DMS153 (cell line): ENCODE measurements at regions not wholly inside any gene's neighbourhood (a gene's known extent, or its start where the extent isn't known, plus 50 kb on each side); places are given as distances from the start of the nearest gene placed in this dataset.

Experiments
- DNase-seq: peaks from one replicate; lab custom pipeline; 2025; lab: John Stamatoyannopoulos, UW

GRCh38 chr5:30734118-30734517 is 459.4 kb upstream of the CDH6 start:
- no peak for DNase-seq

GRCh38 chr5:30725073-30725472 is 468.4 kb upstream of the CDH6 start:
- no peak for DNase-seq

- no peak for DNase-seq
Observed at GRCh38 chr5:30698217-30698616, 495.3 kb upstream of the CDH6 start.

GRCh38 chr5:30693326-30693725 is 500.2 kb upstream of the CDH6 start:
- DNase-seq: no peak

GRCh38 chr5:30690931-30691330 is 502.6 kb upstream of the CDH6 start:
- DNase-seq: no peak

- DNase-seq: no peak
Observed at GRCh38 chr5:30687461-30687860, 506.0 kb upstream of the CDH6 start.

- DNase-seq: no peak
Observed at GRCh38 chr5:30686530-30686929, 507.0 kb upstream of the CDH6 start.

- DNase-seq: no peak
Observed at GRCh38 chr5:30676223-30676840, 517.2 kb upstream of the CDH6 start.

GRCh38 chr5:30667293-30667692 is 526.2 kb upstream of the CDH6 start:
- no peak for DNase-seq

GRCh38 chr5:30663536-30663935 is 530.0 kb upstream of the CDH6 start:
- DNase-seq: no peak

GRCh38 chr5:30662373-30662772 is 531.1 kb upstream of the CDH6 start:
- DNase-seq: no peak

GRCh38 chr5:30661730-30662129 is 531.8 kb upstream of the CDH6 start:
- no peak for DNase-seq

GRCh38 chr5:30659417-30659816 is 534.1 kb upstream of the CDH6 start:
- no peak for DNase-seq

- DNase-seq: no peak
Observed at GRCh38 chr5:30650311-30650710, 543.2 kb upstream of the CDH6 start.

- DNase-seq: no peak
Observed at GRCh38 chr5:30638899-30639298, 554.6 kb upstream of the CDH6 start.

- DNase-seq: no peak
Observed at GRCh38 chr5:30627945-30628344, 565.5 kb upstream of the CDH6 start.

GRCh38 chr5:30626557-30626956 is 566.9 kb upstream of the CDH6 start:
- DNase-seq: no peak

GRCh38 chr5:30620481-30621085 is 572.9 kb upstream of the CDH6 start:
- DNase-seq: no peak

- DNase-seq: no peak
Observed at GRCh38 chr5:30608501-30608900, 585.0 kb upstream of the CDH6 start.

- peak; percentile 90 for DNase-seq
Observed at GRCh38 chr5:30607301-30607894, 586.1 kb upstream of the CDH6 start.

- DNase-seq: peak; percentile 88
Observed at GRCh38 chr5:30605693-30606268, 587.7 kb upstream of the CDH6 start.

GRCh38 chr5:30604648-30605262 is 588.7 kb upstream of the CDH6 start:
- peak; percentile 63 for DNase-seq

- DNase-seq: peak; percentile 88
Observed at GRCh38 chr5:30600892-30601291, 592.6 kb upstream of the CDH6 start.
